Parathyroid adenoma (tissue), 2 donors: ENCODE measurements at regions not wholly inside any gene's neighbourhood (a gene's known extent, or its start where the extent isn't known, plus 50 kb on each side); places are given as distances from the start of the nearest gene placed in this dataset.

Experiments
- H2AFZ ChIP-seq: fragments of 300-600 bp; sonication (generic); one replicate; pipeline ENCODE4 v1.7.0; 2017; ENCODE audit warnings: antibody characterized with exemption, mild to moderate bottlenecking
- H3K27ac ChIP-seq: fragments of 300-600 bp; sonication (generic); one replicate; pipeline ENCODE4 v1.7.0; 2017
- H3K27me3 ChIP-seq: fragments of 300-600 bp; sonication (generic); one replicate; pipeline ENCODE4 v1.7.0; 2017; ENCODE audit warnings: low read length; ENCODE audit not compliant: control insufficient read depth, insufficient read depth
- H3K36me3 ChIP-seq: fragments of 300-600 bp; sonication (generic); one replicate; pipeline ENCODE4 v1.7.0; 2017; ENCODE audit warnings: low read length; ENCODE audit not compliant: control insufficient read depth, insufficient read depth
- H3K4me1 ChIP-seq: fragments of 300-600 bp; sonication (generic); one replicate; pipeline ENCODE4 v1.7.0; 2017; ENCODE audit warnings: control low read depth
- H3K4me2 ChIP-seq: fragments of 300-600 bp; sonication (generic); one replicate; pipeline ENCODE4 v1.7.0; 2017; ENCODE audit warnings: low read length
- H3K4me3 ChIP-seq: fragments of 300-600 bp; sonication (generic); one replicate; pipeline ENCODE4 v1.7.0; 2017; ENCODE audit warnings: low read depth, low read length
- H3K79me2 ChIP-seq: fragments of 300-600 bp; sonication (generic); one replicate; pipeline ENCODE4 v1.7.0; 2017; ENCODE audit warnings: control low read depth
- H3K9ac ChIP-seq: fragments of 300-600 bp; sonication (generic); one replicate; pipeline ENCODE4 v1.7.0; 2017; ENCODE audit warnings: mild to moderate bottlenecking
- H3K9me3 ChIP-seq: fragments of 300-600 bp; sonication (generic); one replicate; pipeline ENCODE4 v1.7.0; 2017; ENCODE audit warnings: low read length; ENCODE audit not compliant: control insufficient read depth
- TF ChIP-seq, protein P1 (sequence below): fragments of 300-600 bp; sonication (generic); IDR thresholded peaks from one replicate; pipeline ENCODE4 v1.7.0; 2017; ENCODE audit warnings: antibody characterized with exemption, mild to moderate bottlenecking
- donor health status: primary hyperparathyroidism.

DNA sequence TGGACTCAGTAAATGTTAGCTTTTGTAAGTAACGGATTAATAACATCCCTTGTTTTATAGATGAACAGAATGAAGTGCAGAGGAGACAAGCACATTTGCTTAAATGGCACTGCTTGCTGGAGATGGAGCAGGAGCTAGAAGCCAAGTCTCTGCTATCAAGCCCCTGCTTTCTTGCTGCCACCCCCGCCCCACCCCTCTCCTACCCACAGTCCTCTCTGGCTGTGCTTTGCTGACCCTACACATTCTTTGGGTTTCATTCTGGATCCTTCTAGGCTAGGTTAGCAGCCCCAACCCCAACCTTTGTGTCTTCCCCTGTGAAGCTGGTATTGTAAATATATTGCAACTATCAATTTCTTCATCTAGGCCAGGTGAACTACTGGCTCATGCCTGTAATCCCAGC, 77.5 kb upstream of the CAPZB start:
- Histone ChIP-seq H3K27me3 (no peaks in the 10 kb centered on the region), H2AFZ (no peak overlapping the region), H3K27ac (no peak overlapping the region), H3K4me2 (no peak overlapping the region), H3K4me3 (no peak overlapping the region), H3K9me3 (no peaks in the 10 kb centered on the region), H3K79me2 (no peaks in the 10 kb centered on the region), H3K9ac (no peak overlapping the region), H3K4me1 (no peaks in the 10 kb centered on the region), H3K36me3 (no peaks in the 10 kb centered on the region)
- TF ChIP-seq, protein P1, sequence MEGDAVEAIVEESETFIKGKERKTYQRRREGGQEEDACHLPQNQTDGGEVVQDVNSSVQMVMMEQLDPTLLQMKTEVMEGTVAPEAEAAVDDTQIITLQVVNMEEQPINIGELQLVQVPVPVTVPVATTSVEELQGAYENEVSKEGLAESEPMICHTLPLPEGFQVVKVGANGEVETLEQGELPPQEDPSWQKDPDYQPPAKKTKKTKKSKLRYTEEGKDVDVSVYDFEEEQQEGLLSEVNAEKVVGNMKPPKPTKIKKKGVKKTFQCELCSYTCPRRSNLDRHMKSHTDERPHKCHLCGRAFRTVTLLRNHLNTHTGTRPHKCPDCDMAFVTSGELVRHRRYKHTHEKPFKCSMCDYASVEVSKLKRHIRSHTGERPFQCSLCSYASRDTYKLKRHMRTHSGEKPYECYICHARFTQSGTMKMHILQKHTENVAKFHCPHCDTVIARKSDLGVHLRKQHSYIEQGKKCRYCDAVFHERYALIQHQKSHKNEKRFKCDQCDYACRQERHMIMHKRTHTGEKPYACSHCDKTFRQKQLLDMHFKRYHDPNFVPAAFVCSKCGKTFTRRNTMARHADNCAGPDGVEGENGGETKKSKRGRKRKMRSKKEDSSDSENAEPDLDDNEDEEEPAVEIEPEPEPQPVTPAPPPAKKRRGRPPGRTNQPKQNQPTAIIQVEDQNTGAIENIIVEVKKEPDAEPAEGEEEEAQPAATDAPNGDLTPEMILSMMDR: no peak

DNA sequence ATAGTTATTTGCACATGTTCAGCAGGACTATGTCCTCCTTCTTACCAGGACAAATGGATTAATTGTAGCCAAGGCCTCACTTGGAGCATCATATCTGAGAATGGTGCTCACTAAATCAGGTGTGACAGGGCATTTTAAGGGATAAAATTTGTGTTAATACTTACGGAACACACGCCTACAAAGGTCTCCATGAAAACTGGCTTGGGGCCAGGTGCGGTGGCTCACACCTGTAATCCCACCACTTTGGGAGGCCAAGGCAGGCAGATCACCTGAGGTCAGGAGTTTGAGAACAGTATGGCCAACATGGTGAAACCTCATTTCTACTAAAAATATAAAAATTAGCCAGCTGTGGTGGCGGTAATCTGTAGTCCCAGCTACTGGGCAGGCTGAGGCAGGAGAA, 75.1 kb upstream of the CAPZB start:
- TF ChIP-seq, protein P1: no peak
- H3K9ac ChIP-seq: no peak overlapping the region
- no peak overlapping the region for H3K4me3 ChIP-seq
- H3K36me3 ChIP-seq: no peaks in the 10 kb centered on the region
- H3K79me2 ChIP-seq: no peaks in the 10 kb centered on the region
- H3K9me3 ChIP-seq: no peaks in the 10 kb centered on the region
- no peak overlapping the region for H3K27ac ChIP-seq
- no peaks in the 10 kb centered on the region for H3K4me1 ChIP-seq
- no peak overlapping the region for H3K4me2 ChIP-seq
- no peaks in the 10 kb centered on the region for H3K27me3 ChIP-seq
- H2AFZ ChIP-seq: no peak overlapping the region

DNA sequence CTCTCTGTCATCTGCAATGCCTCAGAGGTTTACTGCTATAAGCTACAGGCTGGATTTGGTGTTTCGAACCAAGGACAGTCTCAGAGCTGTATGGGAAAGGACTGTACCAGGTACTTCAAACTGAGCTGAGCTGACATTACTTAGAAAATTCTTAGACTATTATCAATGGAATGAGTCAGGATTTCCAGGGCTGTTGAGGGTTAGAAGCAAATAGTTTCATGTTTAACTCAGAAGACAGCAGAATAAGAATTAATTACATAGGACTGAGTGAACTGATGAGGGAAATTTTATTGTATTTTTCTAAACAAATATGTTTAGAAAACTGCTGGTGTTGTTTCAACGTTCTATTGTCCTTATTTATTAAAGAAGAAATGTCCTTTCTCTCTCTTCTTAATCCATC, 74.3 kb upstream of the CAPZB start:
- Histone ChIP-seq H3K79me2 (no peaks in the 10 kb centered on the region), H3K4me3 (no peak overlapping the region), H3K4me1 (no peaks in the 10 kb centered on the region), H3K9me3 (no peaks in the 10 kb centered on the region), H2AFZ (no peak overlapping the region), H3K27ac (no peak overlapping the region), H3K9ac (no peak overlapping the region), H3K36me3 (no peaks in the 10 kb centered on the region), H3K27me3 (no peaks in the 10 kb centered on the region), H3K4me2 (no peak overlapping the region)
- TF ChIP-seq, protein P1: no peak

DNA sequence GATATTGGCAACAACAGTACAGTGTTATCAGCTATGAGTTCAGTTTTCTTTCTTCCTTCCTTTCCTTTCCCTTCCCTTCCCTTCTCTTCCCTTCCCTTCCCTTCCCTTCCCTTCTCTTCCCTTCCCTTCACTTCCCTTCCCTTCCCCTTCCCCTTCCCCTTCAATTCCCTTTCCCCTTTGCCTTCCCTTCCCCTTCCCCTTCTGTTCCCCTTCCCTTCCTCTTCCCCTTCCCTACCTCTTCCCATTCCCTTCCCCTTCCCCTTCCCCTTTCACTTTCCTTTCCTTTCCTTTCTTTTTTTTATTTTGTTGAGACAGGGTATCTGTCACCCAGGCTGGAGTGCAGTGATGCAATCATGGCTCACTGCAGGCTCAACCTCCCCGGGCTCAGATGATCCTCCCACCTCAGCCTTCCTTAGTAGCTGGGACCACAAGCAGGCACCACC, 72.3 kb upstream of the CAPZB start:
- no peaks in the 10 kb centered on the region for H3K27me3 ChIP-seq
- TF ChIP-seq, protein P1: no peak
- no peaks in the 10 kb centered on the region for H3K9me3 ChIP-seq
- H3K4me3 ChIP-seq: no peak overlapping the region
- H3K4me2 ChIP-seq: no peak overlapping the region
- no peak overlapping the region for H2AFZ ChIP-seq
- H3K27ac ChIP-seq: no peak overlapping the region
- no peak overlapping the region for H3K9ac ChIP-seq
- no peaks in the 10 kb centered on the region for H3K4me1 ChIP-seq
- H3K79me2 ChIP-seq: no peaks in the 10 kb centered on the region
- no peaks in the 10 kb centered on the region for H3K36me3 ChIP-seq

DNA sequence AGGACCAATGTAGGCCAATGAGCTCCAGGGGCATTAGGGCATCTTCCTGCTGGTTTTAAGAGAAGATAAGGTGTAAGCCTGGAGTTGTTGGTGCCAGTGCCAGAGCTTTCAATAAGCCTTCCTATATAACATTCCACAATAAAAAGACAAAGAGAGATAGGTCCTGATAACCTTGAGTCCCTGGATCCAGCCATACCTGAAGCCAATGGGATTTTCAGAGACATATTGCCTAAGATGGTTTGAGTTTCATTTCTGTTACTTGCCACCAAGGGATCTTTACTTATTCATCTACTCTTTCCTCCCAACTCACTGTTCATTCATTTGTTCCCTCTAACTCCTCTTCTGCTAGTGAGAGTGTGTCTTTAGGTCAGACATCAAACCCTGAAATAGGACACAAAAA, 68.8 kb upstream of the CAPZB start:
- H3K36me3 ChIP-seq: no peaks in the 10 kb centered on the region
- no peaks in the 10 kb centered on the region for H3K79me2 ChIP-seq
- no peak overlapping the region for H3K4me3 ChIP-seq
- H3K9ac ChIP-seq: no peak overlapping the region
- H3K4me2 ChIP-seq: no peak overlapping the region
- H3K27me3 ChIP-seq: no peaks in the 10 kb centered on the region
- no peaks in the 10 kb centered on the region for H3K9me3 ChIP-seq
- no peak overlapping the region for H3K27ac ChIP-seq
- TF ChIP-seq, protein P1: no peak
- no peaks in the 10 kb centered on the region for H3K4me1 ChIP-seq
- no peak overlapping the region for H2AFZ ChIP-seq
